Liver (tissue), 7 donors: ENCODE measurements at regions not wholly inside any gene's neighbourhood (a gene's known extent, or its start where the extent isn't known, plus 50 kb on each side); places are given as distances from the start of the nearest gene placed in this dataset.

Experiments
- DNase-seq: peaks from one replicate; pipeline ENCODE4 v3.0.0-alpha.2; 2017; ENCODE audit warnings: low spot score
- H3K27ac ChIP-seq, 2 donors: one replicate each; pipeline ENCODE4 v1.7.0; 2013; ENCODE audit warnings: inconsistent platforms in 2 of 2, low read length in 2 of 2, control low read depth in 1 of 2, low read depth in 1 of 2, mild to moderate bottlenecking in 1 of 2
- H3K27me3 ChIP-seq, 4 donors: one replicate each; pipeline versions ENCODE4 v1.6.1 to v1.7.0; 2013; ENCODE audit warnings: low read length in 3 of 4, inconsistent platforms in 1 of 4, mild to moderate bottlenecking in 1 of 4, moderate library complexity in 1 of 4; ENCODE audit not compliant: control insufficient read depth in 4 of 4, insufficient read depth in 4 of 4
- H3K36me3 ChIP-seq, 4 donors: one replicate each; pipeline versions ENCODE4 v1.6.1 to v1.7.0; 2013; ENCODE audit warnings: low read length in 3 of 4, mild to moderate bottlenecking in 3 of 4, low read depth in 1 of 4, moderate library complexity in 1 of 4; ENCODE audit not compliant: control insufficient read depth in 4 of 4, insufficient read depth in 3 of 4
- H3K4me1 ChIP-seq, 4 donors: one replicate each; pipeline versions ENCODE4 v1.6.1 to v1.7.0; 2013; ENCODE audit warnings: low read length in 3 of 4, mild to moderate bottlenecking in 3 of 4, moderate library complexity in 1 of 4; ENCODE audit not compliant: control insufficient read depth in 4 of 4, insufficient read depth in 4 of 4
- H3K4me3 ChIP-seq, 3 donors: one replicate each; pipeline versions ENCODE4 v1.6.1 to v1.7.0; 2013; ENCODE audit warnings: low read length in 3 of 3, control low read depth in 1 of 3, low read depth in 1 of 3, mild to moderate bottlenecking in 1 of 3
- H3K9ac ChIP-seq, 2 donors: one replicate each; pipeline ENCODE4 v1.7.0; 2013; ENCODE audit warnings: low read length in 2 of 2, mild to moderate bottlenecking in 2 of 2, moderate library complexity in 2 of 2, control low read depth in 1 of 2, low read depth in 1 of 2
- H3K9me3 ChIP-seq, 4 donors: one replicate each; pipeline versions ENCODE4 v1.6.1 to v1.7.0; 2013; ENCODE audit warnings: low read length in 3 of 4; ENCODE audit not compliant: control insufficient read depth in 4 of 4
- ATF3 ChIP-seq: IDR thresholded peaks from 2 replicates; pipeline ENCODE4 v1.6.1; 2016; ENCODE audit warnings: antibody characterized with exemption
- EGR1 ChIP-seq, 2 donors: IDR thresholded peaks; 2 replicates each; pipeline ENCODE4 v1.6.1; 2016 to 2018; ENCODE audit warnings: antibody characterized with exemption in 2 of 2, low read depth in 2 of 2
- FOXA1 ChIP-seq: IDR thresholded peaks from 2 replicates; pipeline ENCODE4 v1.6.1; 2016; ENCODE audit warnings: antibody characterized with exemption
- GABPA ChIP-seq, 2 donors: IDR thresholded peaks in 1 of 2; conservative IDR thresholded peaks in 1 of 2; 2 replicates each; pipeline ENCODE4 v1.6.1; 2016; ENCODE audit warnings: antibody characterized with exemption in 2 of 2, mild to moderate bottlenecking in 1 of 2, moderate library complexity in 1 of 2
- HNF4A ChIP-seq, 2 donors: conservative IDR thresholded peaks; 2 replicates each; pipeline ENCODE4 v1.6.1; 2016; ENCODE audit warnings: antibody characterized with exemption in 2 of 2, mild to moderate bottlenecking in 2 of 2
- HNF4G ChIP-seq: IDR thresholded peaks from 2 replicates; pipeline ENCODE4 v1.6.1; 2016; ENCODE audit warnings: antibody characterized with exemption
- JUND ChIP-seq, 2 donors: IDR thresholded peaks; 2 replicates each; pipeline ENCODE4 v1.6.1; 2016; ENCODE audit warnings: antibody characterized with exemption in 2 of 2
- MAX ChIP-seq: IDR thresholded peaks from 2 replicates; pipeline ENCODE4 v1.6.1; 2016; ENCODE audit warnings: antibody characterized with exemption
- NR2F2 ChIP-seq: IDR thresholded peaks from 2 replicates; pipeline ENCODE4 v1.6.1; 2016; ENCODE audit warnings: antibody characterized with exemption
- RAD21 ChIP-seq, 2 donors: IDR thresholded peaks; 2 replicates each; pipeline ENCODE4 v1.6.1; 2016; ENCODE audit warnings: antibody characterized with exemption in 2 of 2, mild to moderate bottlenecking in 2 of 2
- REST ChIP-seq: IDR thresholded peaks from 2 replicates; pipeline ENCODE4 v1.6.1; 2016; ENCODE audit warnings: antibody characterized with exemption, mild to moderate bottlenecking
- RXRA ChIP-seq, 2 donors: IDR thresholded peaks; 2 replicates each; pipeline ENCODE4 v1.6.1; 2017 to 2018; ENCODE audit warnings: antibody characterized with exemption in 2 of 2, mild to moderate bottlenecking in 1 of 2
- SP1 ChIP-seq: IDR thresholded peaks from 2 replicates; pipeline ENCODE4 v1.6.1; 2018; ENCODE audit warnings: antibody characterized with exemption, mild to moderate bottlenecking
- TAF1 ChIP-seq: conservative IDR thresholded peaks from 2 replicates; pipeline ENCODE4 v1.6.1; 2016; ENCODE audit warnings: antibody characterized with exemption, mild to moderate bottlenecking
- YY1 ChIP-seq: IDR thresholded peaks from 2 replicates; pipeline ENCODE4 v1.6.1; 2016; ENCODE audit warnings: antibody characterized with exemption, mild to moderate bottlenecking
- ZBTB33 ChIP-seq: IDR thresholded peaks from 2 replicates; pipeline ENCODE4 v1.6.1; 2016; ENCODE audit warnings: antibody characterized with exemption
- WGBS: extraction: QIAGEN DNeasy Blood & Tissue Kit; methylation state at CpG from one replicate; pipeline ENCODE4 v1.1.7; 2013; 5-methylcytosine and 5-hydroxymethylcytosine counted together
- donor health status: healthy.
- donor health status: healthy.
- donor health status: healthy.
- donor health status: healthy.

- Histone ChIP-seq H3K36me3 (no peaks in the 10 kb centered on the region), H3K4me1 (no peaks in the 10 kb centered on the region), H3K27ac (no peak overlapping the region), H3K27me3 (no peaks in the 10 kb centered on the region), H3K9me3 (no peaks in the 10 kb centered on the region), H3K9ac (no peak overlapping the region), H3K4me3 (no peak overlapping the region)
- no peak for DNase-seq
- TF ChIP-seq FOXA1 (no peak), JUND (IDR thresholded peaks at IDR 0.05) (no peak), RXRA (IDR thresholded peaks at IDR 0.05) (no peak), GABPA (IDR thresholded peaks at IDR 0.05 in 1 of 2, conservative IDR thresholded peaks at IDR 0.05 in 1 of 2) (no peak), ATF3 (no peak), HNF4G (no peak), TAF1 (no peak), HNF4A (conservative IDR thresholded peaks at IDR 0.05) (no peak), NR2F2 (no peak), YY1 (no peak), EGR1 (IDR thresholded peaks at IDR 0.05; ENCODE audit: low read depth in 2 of 2) (no peak), MAX (no peak), SP1 (no peak), REST (no peak), ZBTB33 (no peak), RAD21 (IDR thresholded peaks at IDR 0.05) (no peak)
These were observed 190.3 kb upstream of the NAV3 start for GRCh38 chr12:77640356-77640755.

GRCh38 chr12:77630790-77631445, 199.8 kb upstream of the NAV3 start:
- Histone ChIP-seq H3K4me3 (no peak overlapping the region), H3K9me3 (no peaks in the 10 kb centered on the region), H3K36me3 (no peaks in the 10 kb centered on the region), H3K27ac (no peak overlapping the region), H3K27me3 (no peaks in the 10 kb centered on the region), H3K9ac (no peak overlapping the region), H3K4me1 (no peaks in the 10 kb centered on the region)
- DNase-seq, result no peak
- no peak for TF ChIP-seq YY1
- no peak for TF ChIP-seq GABPA (IDR thresholded peaks at IDR 0.05 in 1 of 2, conservative IDR thresholded peaks at IDR 0.05 in 1 of 2)
- no peak for TF ChIP-seq FOXA1
- TF ChIP-seq NR2F2, result no peak
- TF ChIP-seq HNF4G, result no peak
- no peak for TF ChIP-seq RXRA (IDR thresholded peaks at IDR 0.05)
- WGBS, result 88% methylated on average over 1 of the region's 1 CpG
